Liver (tissue), 8 donors: ENCODE measurements at regions not wholly inside any gene's neighbourhood (a gene's known extent, or its start where the extent isn't known, plus 50 kb on each side); places are given as distances from the start of the nearest gene placed in this dataset.

Experiments used
- DNase-seq: peaks from one replicate; pipeline ENCODE4 v3.0.0-alpha.2; 2017; ENCODE audit warnings: low spot score
- H3K27ac ChIP-seq, 2 donors: one replicate each; pipeline ENCODE4 v1.7.0; 2013; ENCODE audit warnings: inconsistent platforms in 2 of 2, low read length in 2 of 2, control low read depth in 1 of 2, low read depth in 1 of 2, mild to moderate bottlenecking in 1 of 2
- H3K27me3 ChIP-seq, 4 donors: one replicate each; pipeline versions ENCODE4 v1.6.1 to v1.7.0; 2013; ENCODE audit warnings: low read length in 3 of 4, inconsistent platforms in 1 of 4, mild to moderate bottlenecking in 1 of 4, moderate library complexity in 1 of 4; ENCODE audit not compliant: control insufficient read depth in 4 of 4, insufficient read depth in 4 of 4
- H3K36me3 ChIP-seq, 4 donors: one replicate each; pipeline versions ENCODE4 v1.6.1 to v1.7.0; 2013; ENCODE audit warnings: low read length in 3 of 4, mild to moderate bottlenecking in 3 of 4, low read depth in 1 of 4, moderate library complexity in 1 of 4; ENCODE audit not compliant: control insufficient read depth in 4 of 4, insufficient read depth in 3 of 4
- H3K4me1 ChIP-seq, 4 donors: one replicate each; pipeline versions ENCODE4 v1.6.1 to v1.7.0; 2013; ENCODE audit warnings: low read length in 3 of 4, mild to moderate bottlenecking in 3 of 4, moderate library complexity in 1 of 4; ENCODE audit not compliant: control insufficient read depth in 4 of 4, insufficient read depth in 4 of 4
- H3K4me3 ChIP-seq, 3 donors: one replicate each; pipeline versions ENCODE4 v1.6.1 to v1.7.0; 2013; ENCODE audit warnings: low read length in 3 of 3, control low read depth in 1 of 3, low read depth in 1 of 3, mild to moderate bottlenecking in 1 of 3
- H3K9ac ChIP-seq, 2 donors: one replicate each; pipeline ENCODE4 v1.7.0; 2013; ENCODE audit warnings: low read length in 2 of 2, mild to moderate bottlenecking in 2 of 2, moderate library complexity in 2 of 2, control low read depth in 1 of 2, low read depth in 1 of 2
- H3K9me3 ChIP-seq, 4 donors: one replicate each; pipeline versions ENCODE4 v1.6.1 to v1.7.0; 2013; ENCODE audit warnings: low read length in 3 of 4; ENCODE audit not compliant: control insufficient read depth in 4 of 4
- CTCF ChIP-seq: fragments of 150-350 bp; IDR thresholded peaks from 2 replicates; pipeline ENCODE4 v1.5.1; 2017; ENCODE audit warnings: improper control_type of control experiment, low read depth, low read length; ENCODE audit not compliant: missing input control
- FOXA1 ChIP-seq: IDR thresholded peaks from 2 replicates; pipeline ENCODE4 v1.6.1; 2016; ENCODE audit warnings: antibody characterized with exemption
- FOXA2 ChIP-seq: IDR thresholded peaks from 2 replicates; pipeline ENCODE4 v1.6.1; 2016; ENCODE audit warnings: antibody characterized with exemption
- GABPA ChIP-seq, 2 donors: IDR thresholded peaks in 1 of 2; conservative IDR thresholded peaks in 1 of 2; 2 replicates each; pipeline ENCODE4 v1.6.1; 2016; ENCODE audit warnings: antibody characterized with exemption in 2 of 2, mild to moderate bottlenecking in 1 of 2, moderate library complexity in 1 of 2
- HNF4A ChIP-seq, 2 donors: conservative IDR thresholded peaks; 2 replicates each; pipeline ENCODE4 v1.6.1; 2016; ENCODE audit warnings: antibody characterized with exemption in 2 of 2, mild to moderate bottlenecking in 2 of 2
- HNF4G ChIP-seq: IDR thresholded peaks from 2 replicates; pipeline ENCODE4 v1.6.1; 2016; ENCODE audit warnings: antibody characterized with exemption
- JUND ChIP-seq, 2 donors: IDR thresholded peaks; 2 replicates each; pipeline ENCODE4 v1.6.1; 2016; ENCODE audit warnings: antibody characterized with exemption in 2 of 2
- NR2F2 ChIP-seq: IDR thresholded peaks from 2 replicates; pipeline ENCODE4 v1.6.1; 2016; ENCODE audit warnings: antibody characterized with exemption
- RAD21 ChIP-seq, 2 donors: IDR thresholded peaks; 2 replicates each; pipeline ENCODE4 v1.6.1; 2016; ENCODE audit warnings: antibody characterized with exemption in 2 of 2, mild to moderate bottlenecking in 2 of 2
- REST ChIP-seq: IDR thresholded peaks from 2 replicates; pipeline ENCODE4 v1.6.1; 2016; ENCODE audit warnings: antibody characterized with exemption, mild to moderate bottlenecking
- RXRA ChIP-seq, 2 donors: IDR thresholded peaks; 2 replicates each; pipeline ENCODE4 v1.6.1; 2017 to 2018; ENCODE audit warnings: antibody characterized with exemption in 2 of 2, mild to moderate bottlenecking in 1 of 2
- SP1 ChIP-seq: IDR thresholded peaks from 2 replicates; pipeline ENCODE4 v1.6.1; 2018; ENCODE audit warnings: antibody characterized with exemption, mild to moderate bottlenecking
- TAF1 ChIP-seq: conservative IDR thresholded peaks from 2 replicates; pipeline ENCODE4 v1.6.1; 2016; ENCODE audit warnings: antibody characterized with exemption, mild to moderate bottlenecking
- ZBTB33 ChIP-seq: IDR thresholded peaks from 2 replicates; pipeline ENCODE4 v1.6.1; 2016; ENCODE audit warnings: antibody characterized with exemption
- WGBS: extraction: QIAGEN DNeasy Blood & Tissue Kit; methylation state at CpG from one replicate; pipeline ENCODE4 v1.1.7; 2013; 5-methylcytosine and 5-hydroxymethylcytosine counted together
- TF ChIP-seq, protein P1 (sequence below): IDR thresholded peaks from 2 replicates; pipeline ENCODE4 v1.6.1; 2016; ENCODE audit warnings: antibody characterized with exemption
- TF ChIP-seq, protein P2 (sequence below): IDR thresholded peaks from 2 replicates; pipeline ENCODE4 v1.6.1; 2016; ENCODE audit warnings: antibody characterized with exemption
- donor health status: healthy.
- donor health status: healthy.
- donor health status: healthy.
- donor health status: healthy.
- donor health status: healthy.

GRCh38 chrX:96382018-96382417 is 302.6 kb upstream of the DIAPH2 start:
- H3K27me3 ChIP-seq = no peaks in the 10 kb centered on the region
- no peak for TF ChIP-seq FOXA2
- no peaks in the 10 kb centered on the region for H3K36me3 ChIP-seq
- no peak overlapping the region for H3K9ac ChIP-seq
- H3K9me3 ChIP-seq = no peaks in the 10 kb centered on the region
- no peaks in the 10 kb centered on the region for H3K4me1 ChIP-seq
- H3K4me3 ChIP-seq = no peak overlapping the region
- no peak for DNase-seq
- no peak overlapping the region for H3K27ac ChIP-seq

DNA sequence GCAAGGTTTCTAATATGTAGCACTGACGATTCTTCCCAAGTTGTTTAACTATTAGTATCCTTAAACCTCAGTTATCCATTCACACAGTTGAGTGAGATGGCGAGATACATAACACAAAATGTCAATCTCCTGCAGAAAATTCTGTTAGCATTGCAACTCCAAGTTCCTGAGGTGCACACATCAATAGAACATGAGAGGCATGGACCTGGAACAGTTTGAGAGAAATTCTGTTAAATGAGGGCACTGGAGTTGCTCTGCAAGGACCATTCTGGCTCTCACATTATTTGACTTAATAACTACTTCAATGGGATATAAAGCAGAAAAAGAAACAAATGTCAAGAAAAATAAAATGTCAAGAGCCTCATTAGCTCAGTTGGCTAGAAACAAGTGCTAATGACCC is 301.2 kb upstream of the DIAPH2 start:
- TF ChIP-seq GABPA (IDR thresholded peaks at IDR 0.05 in 1 of 2, conservative IDR thresholded peaks at IDR 0.05 in 1 of 2) = no peak
- TF ChIP-seq RAD21 (IDR thresholded peaks at IDR 0.05) = no peak
- no peak for TF ChIP-seq HNF4A (conservative IDR thresholded peaks at IDR 0.05)
- no peak for TF ChIP-seq SP1
- TF ChIP-seq FOXA1 = no peak
- TF ChIP-seq, protein P1, sequence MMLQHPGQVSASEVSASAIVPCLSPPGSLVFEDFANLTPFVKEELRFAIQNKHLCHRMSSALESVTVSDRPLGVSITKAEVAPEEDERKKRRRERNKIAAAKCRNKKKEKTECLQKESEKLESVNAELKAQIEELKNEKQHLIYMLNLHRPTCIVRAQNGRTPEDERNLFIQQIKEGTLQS = no peak
- no peak for TF ChIP-seq FOXA2
- TF ChIP-seq ZBTB33 = no peak
- TF ChIP-seq, protein P2, sequence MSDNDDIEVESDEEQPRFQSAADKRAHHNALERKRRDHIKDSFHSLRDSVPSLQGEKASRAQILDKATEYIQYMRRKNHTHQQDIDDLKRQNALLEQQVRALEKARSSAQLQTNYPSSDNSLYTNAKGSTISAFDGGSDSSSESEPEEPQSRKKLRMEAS = no peak
- TF ChIP-seq TAF1 = no peak
- no peak for TF ChIP-seq JUND (IDR thresholded peaks at IDR 0.05)
- no peak for TF ChIP-seq NR2F2
- WGBS = 77% methylated on average over 2 of the region's 2 CpGs
- H3K27ac ChIP-seq = no peak overlapping the region
- DNase-seq = no peak
- no peaks in the 10 kb centered on the region for H3K27me3 ChIP-seq
- H3K9me3 ChIP-seq = no peaks in the 10 kb centered on the region
- H3K4me1 ChIP-seq = no peaks in the 10 kb centered on the region
- H3K4me3 ChIP-seq = no peak overlapping the region
- H3K9ac ChIP-seq = no peak overlapping the region
- H3K36me3 ChIP-seq = no peaks in the 10 kb centered on the region

GRCh38 chrX:96386325-96386724 is 298.3 kb upstream of the DIAPH2 start:
- no peaks in the 10 kb centered on the region for H3K27me3 ChIP-seq
- H3K4me3 ChIP-seq = no peak overlapping the region
- no peaks in the 10 kb centered on the region for H3K9me3 ChIP-seq
- 81% methylated on average over 3 of the region's 3 CpGs for WGBS
- no peaks in the 10 kb centered on the region for H3K4me1 ChIP-seq
- no peak overlapping the region for H3K9ac ChIP-seq
- no peaks in the 10 kb centered on the region for H3K36me3 ChIP-seq
- TF ChIP-seq HNF4G (no peak), FOXA1 (no peak), RXRA (IDR thresholded peaks at IDR 0.05) (no peak), ZBTB33 (no peak), REST (no peak), GABPA (IDR thresholded peaks at IDR 0.05 in 1 of 2, conservative IDR thresholded peaks at IDR 0.05 in 1 of 2) (no peak), JUND (IDR thresholded peaks at IDR 0.05) (no peak), FOXA2 (no peak), RAD21 (IDR thresholded peaks at IDR 0.05) (no peak), CTCF (no peak)
- TF ChIP-seq, protein P2 = no peak
- TF ChIP-seq, protein P1 = no peak
- no peak for DNase-seq
- H3K27ac ChIP-seq = no peak overlapping the region
